ENCODE measurements at regions not wholly inside any gene's neighbourhood (a gene's known extent, or its start where the extent isn't known, plus 50 kb on each side); places are given as distances from the start of the nearest gene placed in this dataset.

- no peak for FAIRE-seq
- DNase-seq (ENCODE audit: low spot score) = no peak
Observed at GRCh38 chr2:152813351-152813750, 94.9 kb downstream of the ARL6IP6 start.
